ENCODE measurements at regions not wholly inside any gene's neighbourhood (a gene's known extent, or its start where the extent isn't known, plus 50 kb on each side); places are given as distances from the start of the nearest gene placed in this dataset.
"Not testable (repeated sequence)": the region's sequence is repeated elsewhere in the genome, so short reads cannot be mapped to it uniquely, and the experiment has no call there.

DNA sequence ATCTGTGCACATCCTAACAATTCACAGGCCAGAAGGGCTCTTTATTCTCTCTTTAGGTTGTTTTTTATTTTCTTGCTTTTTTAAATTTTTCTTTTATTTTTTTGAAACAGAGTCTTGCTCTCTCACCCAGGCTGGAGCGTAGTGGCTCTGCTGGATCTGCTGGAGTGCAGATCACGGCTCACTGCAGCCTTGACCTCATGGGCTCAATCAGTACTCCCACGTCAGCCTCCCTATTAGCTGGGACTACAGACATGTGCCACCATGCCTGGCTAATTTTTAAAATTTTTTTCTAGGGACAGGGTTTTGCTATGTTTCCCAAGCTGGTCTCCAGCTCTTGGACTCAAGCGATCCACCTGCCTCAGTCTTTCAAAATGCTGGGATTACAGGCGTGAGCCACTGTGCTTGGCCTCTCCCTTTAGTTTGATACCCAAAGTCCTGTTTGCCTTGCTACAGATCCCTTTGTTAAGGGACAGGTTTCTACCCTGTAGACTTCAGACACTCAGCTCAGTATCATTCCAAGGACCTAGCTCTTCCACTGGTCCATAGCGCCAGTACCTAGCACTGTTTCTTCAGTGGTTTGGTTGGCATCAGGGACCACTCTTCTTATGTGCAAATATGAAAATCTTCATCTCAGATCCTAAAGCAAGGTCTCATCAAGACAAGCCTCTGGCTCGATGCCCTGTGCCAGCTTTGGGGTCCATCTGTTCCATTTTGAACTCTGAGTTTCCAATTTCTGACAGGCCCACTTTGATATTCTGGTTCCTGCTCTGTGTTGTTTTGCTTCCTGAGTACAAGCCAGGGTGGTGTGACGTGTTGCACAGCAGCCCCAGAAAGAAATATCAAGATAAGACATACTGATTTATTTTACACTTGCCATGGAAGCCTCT, 211.7 kb downstream of the FAT3 start:
- DNase-seq: no peak

DNA sequence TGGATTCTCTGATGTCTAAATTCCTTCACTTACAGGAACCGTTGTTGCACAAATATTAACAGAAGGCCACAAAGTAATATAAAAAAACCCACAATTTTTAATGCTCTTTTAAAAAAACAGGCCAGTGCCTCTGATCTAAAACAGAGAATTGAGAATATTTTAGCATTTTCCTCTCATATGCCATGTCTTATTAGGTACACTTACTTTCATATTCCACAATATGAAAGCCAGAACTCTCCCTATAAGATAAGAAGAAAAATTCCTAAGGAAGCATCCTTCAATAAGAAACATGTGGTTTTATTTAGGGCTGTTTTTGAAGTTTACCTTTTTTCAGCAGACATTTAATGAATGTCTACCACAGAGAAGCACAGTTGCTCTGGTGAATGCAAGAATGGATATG, 214.5 kb downstream of the FAT3 start:
- no peak for DNase-seq

DNA sequence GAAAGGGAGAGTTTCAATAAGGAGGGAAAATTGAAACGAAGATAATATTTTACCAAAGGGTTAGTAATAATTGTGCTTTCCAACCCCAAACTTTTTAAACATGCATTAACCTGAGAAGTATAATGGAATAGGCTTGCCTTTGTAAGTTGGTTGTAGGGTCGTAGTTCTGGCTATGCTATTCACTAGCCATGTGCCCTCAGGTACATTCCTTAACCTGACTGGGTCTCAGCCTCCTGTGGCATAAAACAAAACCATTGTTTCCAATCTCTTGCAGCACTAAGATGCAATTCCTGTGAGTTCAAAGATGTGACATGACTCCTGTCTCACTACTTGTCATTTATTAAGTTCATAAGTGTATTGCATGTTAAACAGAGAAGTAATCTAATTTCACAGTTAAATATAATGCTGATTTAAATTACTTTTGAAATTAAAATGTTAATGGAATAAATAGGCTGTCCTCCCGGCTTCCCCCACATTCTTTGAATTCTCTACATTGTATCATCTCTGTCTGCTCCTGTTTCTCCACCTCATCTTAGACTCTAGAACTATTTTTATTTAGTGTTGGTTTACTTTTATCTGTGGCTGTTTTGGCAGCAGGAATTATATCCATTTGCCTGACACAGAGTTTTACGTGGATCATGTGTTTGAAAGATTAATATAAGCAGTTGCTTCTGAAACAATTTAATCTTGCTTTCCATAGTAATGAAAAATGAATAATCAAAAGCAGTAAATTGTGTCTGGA, 216.3 kb downstream of the FAT3 start:
- DNase-seq: no peak

DNA sequence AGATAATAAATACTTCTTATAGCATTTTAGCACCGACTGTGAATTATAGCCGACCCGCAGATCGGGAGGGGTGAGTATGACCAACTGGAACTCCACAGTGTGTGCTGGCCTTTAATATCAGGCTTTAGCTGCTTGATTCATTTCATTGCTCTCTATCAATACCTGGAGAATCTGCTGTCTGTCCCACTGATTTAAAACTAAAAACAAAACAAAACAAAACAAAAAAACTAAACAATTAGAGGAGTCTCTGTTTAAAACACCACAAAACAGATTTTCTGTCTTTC, 216.8 kb downstream of the FAT3 start:
- no peak for DNase-seq

DNA sequence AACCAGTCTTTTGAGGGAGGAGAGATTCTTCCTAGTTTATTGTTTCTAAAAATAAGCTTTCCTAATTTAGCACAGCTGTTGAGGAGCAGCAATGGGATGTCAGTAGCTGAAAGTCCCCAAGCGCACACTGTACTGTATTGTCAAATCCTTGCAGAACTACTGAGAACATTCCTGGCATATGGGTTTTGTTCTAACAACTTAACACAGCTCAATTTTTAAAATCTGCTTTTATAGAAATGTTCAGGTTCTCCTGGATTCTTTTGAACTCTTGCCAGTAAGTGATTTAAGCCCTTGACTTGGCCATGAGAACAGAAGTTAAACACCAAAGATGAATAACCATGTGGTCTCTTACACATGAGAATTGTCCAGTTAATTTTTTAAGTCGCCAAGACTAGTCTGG, 218.6 kb downstream of the FAT3 start:
- DNase-seq: no peak

DNA sequence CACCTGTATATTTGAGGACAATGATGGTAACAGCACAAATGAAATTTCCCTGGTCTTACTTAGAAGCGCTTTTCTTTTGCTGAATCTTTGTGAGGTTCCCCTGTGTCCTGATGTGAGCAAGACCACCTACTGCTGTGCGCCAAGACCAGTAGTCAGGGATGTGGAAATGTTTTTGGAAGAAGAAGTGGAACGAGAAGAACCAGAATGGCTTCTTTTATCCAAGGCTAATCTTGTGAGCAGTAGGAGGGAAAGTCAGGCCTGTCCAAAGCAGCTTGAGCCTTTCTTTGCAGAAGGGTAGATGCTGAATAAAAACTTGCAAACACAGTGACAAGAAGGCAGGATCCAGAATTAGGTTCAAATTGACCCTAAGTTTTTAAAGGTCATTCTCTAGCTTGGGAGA, 223.0 kb downstream of the FAT3 start:
- no peak for DNase-seq

DNA sequence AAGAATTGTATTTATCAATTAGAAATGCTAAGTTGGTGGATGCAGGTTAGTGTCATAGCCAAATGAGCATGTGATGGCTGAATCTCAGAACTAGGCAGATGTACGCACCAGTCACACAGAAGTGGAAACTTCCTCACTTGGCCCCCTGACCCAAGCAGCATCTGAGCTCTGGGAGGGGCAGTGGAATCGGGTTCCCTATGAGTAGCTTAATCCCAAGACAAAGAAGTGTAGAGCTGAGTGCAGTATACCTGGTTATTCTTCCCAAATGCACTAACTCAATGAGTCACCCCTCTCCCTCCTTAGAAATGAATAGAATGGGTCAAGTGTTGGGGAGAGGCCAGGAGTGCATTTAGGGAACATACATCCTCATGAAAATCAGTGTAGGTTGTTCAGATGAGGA, 224.6 kb downstream of the FAT3 start:
- DNase-seq: no peak

DNA sequence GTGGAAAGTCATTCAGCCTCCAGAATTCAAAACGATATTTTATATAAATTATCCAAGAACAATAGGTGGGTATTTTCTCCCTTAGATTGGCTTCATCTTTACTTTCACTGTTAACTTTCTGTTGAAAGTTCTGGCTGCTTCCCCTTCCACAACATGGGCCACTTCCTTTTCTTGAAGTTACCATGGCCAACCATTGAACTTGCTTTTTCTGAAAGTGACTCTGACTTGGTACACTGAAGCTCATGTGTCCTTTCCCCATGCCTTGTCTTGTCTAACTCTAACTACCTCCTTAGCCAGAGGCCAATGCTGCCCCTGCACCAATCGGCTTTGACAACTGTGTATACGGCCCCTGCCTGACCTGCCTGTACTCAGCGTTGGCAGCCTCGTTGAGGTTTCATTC, 225.2 kb downstream of the FAT3 start:
- DNase-seq: no peak

DNA sequence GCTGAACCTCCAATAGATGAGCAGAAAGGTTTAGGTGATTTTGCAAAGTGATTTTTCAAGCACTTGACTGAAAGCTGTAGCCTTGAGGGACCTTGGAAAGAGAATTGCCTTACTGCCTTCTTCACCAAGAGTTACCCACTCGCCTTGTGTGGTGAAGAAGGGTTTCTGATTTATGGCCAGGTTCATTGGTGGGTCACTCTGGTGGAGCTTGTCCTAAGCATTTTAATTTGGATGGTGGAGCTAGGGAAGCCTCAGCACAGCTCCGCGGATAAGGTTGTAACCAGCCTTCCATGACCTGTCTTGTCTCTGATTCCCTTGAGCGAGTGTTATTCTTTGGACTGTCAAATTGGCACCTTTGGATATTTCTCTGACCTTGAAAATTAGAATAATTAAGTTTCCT, 226.4 kb downstream of the FAT3 start:
- no peak for DNase-seq

DNA sequence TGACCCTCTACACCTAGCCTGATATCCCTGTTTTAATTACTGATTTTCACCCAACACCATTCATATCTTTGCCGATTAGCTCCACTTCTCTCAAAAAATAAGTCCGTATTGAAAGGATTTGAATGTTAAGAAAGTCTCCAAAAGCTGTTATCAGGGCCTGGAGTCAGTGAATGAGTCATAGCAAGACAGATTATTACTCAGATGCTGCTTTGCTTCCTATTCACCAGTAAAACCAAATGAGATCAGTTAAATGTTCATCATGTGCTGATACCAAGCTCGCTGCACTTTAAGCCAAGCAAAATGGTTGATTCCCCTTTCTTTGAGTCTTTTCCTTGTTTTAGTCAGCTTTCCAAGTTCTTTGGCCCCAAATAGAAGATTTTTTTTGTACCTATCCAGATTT, 228.4 kb downstream of the FAT3 start:
- DNase-seq: no peak

DNA sequence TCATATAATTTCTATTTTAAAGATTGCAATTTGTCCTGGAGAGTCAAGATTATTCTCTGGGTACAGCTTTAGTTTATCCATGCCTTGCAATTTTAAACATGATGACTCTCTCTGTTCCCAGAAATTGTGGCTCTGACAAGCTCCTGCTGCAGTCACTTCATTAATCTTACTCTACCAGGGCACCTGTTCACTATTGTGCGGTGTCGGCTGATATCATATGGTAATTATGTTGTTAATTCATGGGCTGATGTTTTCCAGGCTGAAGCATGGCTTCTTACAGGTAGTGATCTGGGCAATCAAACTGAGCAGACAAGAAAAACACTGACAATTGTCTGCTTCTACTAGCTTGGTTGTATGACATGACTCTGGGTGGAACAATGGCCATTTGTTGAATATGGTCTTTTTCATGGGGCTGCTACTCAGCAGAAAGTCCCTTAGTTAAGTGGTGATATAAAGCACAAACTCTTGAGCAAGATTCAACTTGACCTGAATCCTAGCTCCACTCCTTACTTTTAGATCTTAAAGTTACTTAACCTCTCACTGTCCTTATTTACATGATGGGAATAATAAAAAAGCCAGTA, 230.7 kb downstream of the FAT3 start:
- DNase-seq: no peak

DNA sequence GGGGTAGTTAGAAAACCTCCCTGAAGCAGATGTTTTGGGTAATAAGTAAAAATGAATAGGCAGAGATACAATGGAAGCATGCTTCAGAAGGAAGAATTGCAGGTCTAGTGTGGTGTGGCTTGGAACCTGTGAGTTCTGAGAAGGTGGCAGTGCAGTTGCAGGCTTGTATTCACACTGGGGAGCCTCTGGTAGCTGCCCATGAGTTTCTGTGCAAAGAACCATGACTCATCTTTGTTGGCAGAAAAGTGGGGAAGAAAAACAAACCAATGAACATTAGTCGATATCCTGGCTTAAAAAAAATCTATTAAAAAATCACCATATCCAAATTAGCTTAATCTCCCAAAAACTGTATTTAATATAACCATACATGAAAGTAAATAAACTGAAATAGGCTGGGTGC, 232.6 kb downstream of the FAT3 start:
- no peak for DNase-seq

DNA sequence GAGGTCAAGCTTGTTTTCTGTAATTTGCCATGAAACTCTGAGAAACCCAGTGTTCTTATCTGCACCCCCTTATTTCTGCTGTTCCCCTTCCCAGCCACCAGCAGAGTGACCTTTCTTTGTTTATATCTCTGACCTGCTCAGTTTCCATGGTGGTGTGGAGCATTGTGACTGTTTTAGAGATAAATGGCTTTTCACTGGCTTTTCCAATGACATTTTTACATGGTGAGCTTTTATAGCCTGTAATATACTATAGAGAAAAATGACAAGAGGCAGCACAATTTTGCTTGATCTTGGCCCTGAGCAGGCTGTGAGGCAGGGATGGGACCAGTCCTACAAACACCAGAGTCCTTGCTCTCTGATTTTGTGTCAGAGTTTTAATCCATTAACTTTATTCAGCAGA, 233.9 kb downstream of the FAT3 start:
- DNase-seq: no peak

DNA sequence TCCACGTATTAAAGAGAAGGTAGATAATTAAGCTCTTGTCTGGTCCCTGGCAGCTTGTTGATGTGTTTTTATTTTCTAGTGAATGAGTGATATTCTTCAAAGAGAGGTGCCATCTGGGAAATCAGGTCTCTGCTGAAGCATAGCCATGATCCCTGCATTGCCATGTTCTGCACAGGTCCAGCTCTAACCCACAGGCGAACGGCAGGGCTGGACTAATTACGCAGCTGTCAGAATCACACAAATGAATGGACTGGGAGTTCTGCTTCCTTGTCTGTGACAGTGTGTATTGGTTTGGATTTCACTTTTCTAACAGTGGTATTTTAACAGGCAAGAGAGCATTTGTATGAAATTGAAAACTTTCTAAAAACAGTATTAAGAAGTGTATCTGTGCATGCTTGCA, 235.6 kb downstream of the FAT3 start:
- DNase-seq: no peak

DNA sequence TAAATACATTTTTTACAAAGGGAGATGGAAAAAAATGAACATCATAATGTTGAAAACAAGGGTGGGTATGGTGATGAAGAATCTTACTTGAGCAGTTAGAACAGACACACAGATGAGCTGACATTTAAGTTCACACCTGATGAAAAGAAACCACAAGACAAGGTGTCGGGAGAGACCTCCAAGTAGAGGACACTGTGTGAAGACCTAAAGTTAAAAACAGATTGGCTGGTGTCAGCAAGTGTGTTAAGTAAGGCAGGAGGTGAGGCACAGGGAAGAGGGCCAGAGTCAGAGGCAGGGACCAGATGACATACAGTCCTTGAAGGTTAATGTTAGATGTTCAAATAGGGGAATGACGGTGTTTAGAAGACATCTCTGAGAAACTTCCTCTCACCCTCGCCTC, 236.8 kb downstream of the FAT3 start:
- DNase-seq: no peak

DNA sequence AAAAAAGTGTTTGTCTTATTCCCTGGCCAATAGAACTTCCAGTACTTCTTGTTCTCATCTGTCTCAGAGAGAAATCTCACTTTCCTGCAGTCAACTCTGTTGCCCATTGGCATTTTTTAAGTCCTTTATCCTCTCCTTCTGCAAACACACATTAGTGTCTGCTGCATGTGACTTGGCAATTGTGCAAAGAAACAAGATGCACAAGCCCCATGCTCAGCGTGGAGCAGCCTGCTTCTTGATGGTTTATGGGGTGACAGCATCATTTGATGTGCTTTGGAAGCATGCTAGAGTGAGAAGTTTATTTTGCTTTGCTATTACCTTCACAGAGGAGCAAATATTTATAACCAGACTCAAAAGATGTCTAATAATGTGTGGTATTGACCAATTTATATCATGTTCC, 238.2 kb downstream of the FAT3 start:
- no peak for DNase-seq

DNA sequence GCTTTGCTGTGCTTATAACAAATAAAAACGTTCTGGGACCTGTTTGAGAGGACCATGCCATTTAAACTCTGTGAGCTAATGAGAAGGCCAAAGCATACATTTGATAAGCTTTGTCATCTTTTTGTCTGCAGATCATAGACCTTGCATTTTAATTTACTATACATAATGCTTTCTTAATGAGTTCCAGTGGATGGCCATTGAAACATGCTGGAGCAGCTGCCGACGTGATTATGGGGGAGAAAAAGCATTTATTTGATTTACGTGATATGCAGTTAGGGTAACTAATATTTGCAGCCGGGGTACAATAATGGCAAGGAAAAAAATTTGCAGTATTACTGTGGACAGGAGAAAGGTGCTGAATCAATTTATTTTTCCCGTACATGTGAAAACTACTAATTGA, 240.2 kb downstream of the FAT3 start:
- no peak for DNase-seq

DNA sequence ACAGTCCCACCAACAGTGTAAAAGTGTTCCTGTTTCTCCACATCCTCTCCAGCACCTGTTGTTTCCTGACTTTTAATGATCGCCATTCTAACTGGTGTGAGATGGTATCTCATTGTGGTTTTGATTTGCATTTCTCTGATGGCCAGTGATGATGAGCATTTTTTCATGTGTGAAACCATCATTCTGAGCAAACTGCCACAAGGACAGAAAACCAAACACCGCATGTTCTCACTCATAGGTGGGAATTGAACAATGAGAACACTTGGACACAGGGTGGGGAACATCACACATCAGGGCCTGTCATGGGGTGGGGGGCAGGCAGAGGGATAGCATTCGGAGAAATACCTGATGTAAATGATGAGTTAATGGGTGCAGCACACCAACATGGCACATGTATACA, 240.8 kb downstream of the FAT3 start:
- DNase-seq: not testable (repeated sequence)

DNA sequence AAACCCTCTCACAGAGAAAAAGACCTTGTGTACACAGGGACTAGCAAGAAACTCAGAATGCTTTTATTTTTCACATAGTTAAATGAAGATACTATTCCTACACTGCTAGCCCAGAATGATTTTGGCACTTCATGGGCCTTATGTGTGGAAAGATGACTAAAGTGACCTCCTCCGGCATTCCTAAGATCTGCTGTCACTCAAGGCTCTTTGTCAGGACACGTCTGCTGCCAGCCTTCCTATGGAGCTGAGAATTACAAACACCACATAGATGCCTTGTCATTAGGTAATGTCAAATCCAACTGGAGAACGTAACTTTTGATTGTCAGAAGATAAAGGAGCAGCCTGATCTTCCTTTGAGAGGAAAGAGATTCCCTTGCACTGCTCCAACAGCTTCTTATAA, 249.1 kb downstream of the FAT3 start:
- DNase-seq: no peak

DNA sequence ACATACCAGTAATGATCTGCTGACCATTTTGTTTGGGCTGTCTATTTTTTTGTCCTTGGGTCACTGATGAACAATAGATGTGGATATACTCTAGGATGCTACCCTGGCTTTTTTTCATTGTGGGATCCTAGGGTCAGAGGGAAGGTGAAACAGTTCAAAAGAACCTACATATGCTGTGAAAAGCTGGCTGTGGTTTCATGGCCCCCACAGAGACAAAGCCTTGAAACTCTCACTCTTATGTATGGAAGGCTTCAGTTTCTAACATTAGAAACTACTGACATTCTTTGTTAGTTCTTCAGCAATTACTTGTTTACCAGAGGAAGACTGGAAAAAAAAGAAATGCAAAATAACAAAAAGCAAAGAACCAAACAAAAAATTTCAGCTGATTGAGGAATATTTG, 250.7 kb downstream of the FAT3 start:
- no peak for DNase-seq

DNA sequence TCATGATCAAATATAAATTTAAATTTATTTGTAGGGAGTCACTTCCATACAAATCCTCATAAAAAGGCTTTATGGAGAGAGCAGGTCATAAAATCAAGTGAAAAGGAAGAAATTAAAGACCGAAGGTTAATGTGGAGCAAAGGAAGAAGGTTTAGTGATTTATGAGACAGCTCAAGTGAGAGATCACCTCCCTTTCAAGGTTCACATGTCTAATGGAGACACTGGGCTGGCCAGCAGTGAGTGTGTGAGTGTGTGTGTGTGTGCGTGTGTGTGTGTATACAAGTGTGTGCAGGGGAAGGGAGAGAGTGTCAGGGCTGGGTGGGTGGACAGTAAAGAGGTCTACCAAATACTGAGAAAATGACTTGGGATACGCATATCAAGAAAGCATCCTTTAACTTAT, 251.2 kb downstream of the FAT3 start:
- no peak for DNase-seq

DNA sequence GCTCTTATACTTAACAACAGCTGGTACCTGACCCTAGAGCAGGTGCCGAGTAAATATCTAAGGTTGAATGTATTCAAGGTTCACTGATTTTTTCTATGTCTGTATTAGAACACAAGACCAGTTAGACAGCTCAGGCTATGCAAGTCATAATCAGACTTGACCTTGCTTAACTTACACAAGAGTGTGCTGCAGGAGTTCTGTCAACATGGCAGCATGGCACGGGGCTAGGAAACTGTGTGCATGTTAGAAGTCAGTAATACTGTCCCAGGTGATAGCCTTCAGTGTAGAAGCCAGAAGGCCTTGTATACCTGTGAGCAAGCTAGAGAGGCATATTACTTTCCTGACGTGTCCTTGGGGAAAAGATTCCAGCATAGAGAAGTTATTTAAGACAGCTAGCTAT, 253.1 kb downstream of the FAT3 start:
- DNase-seq: no peak

DNA sequence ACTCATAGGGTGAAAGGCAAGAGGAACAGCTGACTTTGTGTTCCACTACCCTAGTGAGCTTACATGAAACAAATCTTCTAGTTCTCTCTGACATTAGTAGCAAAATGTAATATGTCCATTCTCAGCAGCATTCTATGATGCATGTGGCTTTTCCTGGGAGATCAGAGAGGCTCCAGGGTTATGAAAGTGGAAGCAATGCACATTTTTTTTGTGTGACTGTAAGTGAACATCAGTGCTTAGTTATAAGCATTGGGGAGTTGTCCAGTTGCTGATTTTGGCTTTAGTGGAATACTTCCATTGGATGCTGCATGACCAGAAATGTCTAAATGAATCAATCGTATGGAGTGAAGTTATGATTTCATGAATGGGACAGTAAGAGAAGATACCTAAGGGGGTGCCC, 255.9 kb downstream of the FAT3 start:
- DNase-seq: no peak

DNA sequence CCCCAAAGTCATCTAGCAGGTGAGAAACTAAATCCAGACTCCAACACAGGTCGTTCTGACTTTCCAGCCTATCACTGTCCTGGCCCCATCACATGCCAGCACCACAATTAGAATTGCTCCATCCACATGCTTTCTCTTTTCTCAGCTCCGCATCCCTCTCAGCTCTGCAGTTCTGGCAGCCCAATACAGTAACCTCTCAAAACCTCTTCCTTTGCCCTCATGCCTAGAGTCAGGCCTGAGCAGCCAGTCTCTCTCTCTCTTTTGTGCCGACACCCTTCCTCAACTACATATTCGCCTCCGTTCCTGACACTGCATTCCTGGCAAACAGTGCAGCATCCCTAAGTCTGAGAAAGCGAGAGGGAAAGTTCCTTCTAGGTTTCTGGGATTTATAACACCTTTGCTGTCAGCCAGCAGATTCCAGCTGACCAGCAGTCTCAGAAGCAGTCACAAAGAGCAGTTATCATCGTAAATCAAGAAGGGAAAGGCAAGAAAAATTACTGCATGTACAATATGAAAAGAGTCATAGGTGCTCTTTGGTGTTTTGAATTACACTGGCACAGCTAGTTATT, 258.0 kb downstream of the FAT3 start:
- no peak for DNase-seq
